OCI-LY7 (cell line): ENCODE measurements at regions not wholly inside any gene's neighbourhood (a gene's known extent, or its start where the extent isn't known, plus 50 kb on each side); places are given as distances from the start of the nearest gene placed in this dataset.

Source experiments
- BruUV-seq: library from RNA; stranded (reverse); fragments of 400-500 nt; replicated peaks from 2 replicates; lab custom pipeline; 2021; lab: Mats Ljungman, UMichigan
- CTCF ChIA-PET: fragments of 300-600 bp; sonication (Branson Sonifier 250); formaldehyde crosslinking; loops from one replicate; lab custom pipeline; 2022; ENCODE audit warnings: antibody characterized with exemption; ENCODE audit not compliant: unreplicated experiment; lab: Charles Lee
- POLR2A ChIA-PET: fragments of 300-600 bp; sonication (Branson Sonifier 250); formaldehyde crosslinking; loops from one replicate; lab custom pipeline; 2022; ENCODE audit warnings: antibody characterized with exemption; lab: Charles Lee
- DNase-seq: peaks from one replicate; pipeline ENCODE4 v3.0.0-alpha.2; 2015; ENCODE audit warnings: low spot score
- H2AFZ ChIP-seq: fragments of 200-600 bp; sonication (generic), shearing (Covaris generic); 2 replicates; pipeline ENCODE4 v1.6.1; 2014; ENCODE audit warnings: mild to moderate bottlenecking, antibody characterized with exemption, low read length, moderate library complexity
- H3K27ac ChIP-seq: fragments of 200-600 bp; sonication (generic); 2 replicates; pipeline ENCODE4 v1.5.1; 2014; ENCODE audit warnings: mixed run types, low read depth, mild to moderate bottlenecking, moderate library complexity, low read length, inconsistent platforms; ENCODE audit not compliant: poor library complexity, severe bottlenecking
- H3K36me3 ChIP-seq: fragments of 200-600 bp; sonication (generic); 2 replicates; pipeline ENCODE4 v1.6.1; 2014; ENCODE audit warnings: mild to moderate bottlenecking, antibody characterized with exemption, low read length, moderate library complexity, mixed read lengths; ENCODE audit not compliant: insufficient read depth
- H3K4me1 ChIP-seq: fragments of 200-600 bp; sonication (generic); 2 replicates; pipeline ENCODE4 v1.5.1; 2014; ENCODE audit warnings: mild to moderate bottlenecking, low read length; ENCODE audit not compliant: insufficient read depth, poor library complexity, severe bottlenecking
- H3K4me2 ChIP-seq: fragments of 200-600 bp; sonication (generic); 2 replicates; pipeline ENCODE4 v1.6.1; 2014; ENCODE audit warnings: mild to moderate bottlenecking, low read length
- H3K4me3 ChIP-seq: fragments of 200-600 bp; sonication (generic); 2 replicates; pipeline ENCODE4 v1.5.1; 2014; ENCODE audit warnings: mild to moderate bottlenecking, low read depth, low read length; ENCODE audit not compliant: poor library complexity, severe bottlenecking
- H3K79me2 ChIP-seq: fragments of 200-600 bp; sonication (generic); 2 replicates; pipeline ENCODE4 v1.6.1; 2016; ENCODE audit warnings: low read depth, mild to moderate bottlenecking, low read length, moderate library complexity, mixed read lengths; ENCODE audit not compliant: insufficient read depth
- H3K9me2 ChIP-seq: fragments of 200-600 bp; sonication (generic); 2 replicates; pipeline ENCODE4 v1.6.1; 2016; ENCODE audit warnings: mild to moderate bottlenecking, low read length, mixed read lengths; ENCODE audit not compliant: insufficient read depth
- H3K9me3 ChIP-seq: fragments of 200-600 bp; sonication (generic); 2 replicates; pipeline ENCODE4 v1.6.1; 2014; ENCODE audit warnings: mild to moderate bottlenecking, mixed run types, low read length, mixed read lengths
- H4K20me1 ChIP-seq: fragments of 200-600 bp; sonication (generic); 2 replicates; pipeline ENCODE4 v1.6.1; 2014; ENCODE audit warnings: mild to moderate bottlenecking, antibody characterized with exemption, low read length, moderate library complexity, mixed read lengths; ENCODE audit not compliant: insufficient read depth
- CTCF ChIP-seq: fragments of 200-600 bp; sonication (generic); conservative IDR thresholded peaks from 2 replicates; pipeline ENCODE4 v1.5.1; 2014; ENCODE audit warnings: mild to moderate bottlenecking, antibody characterized with exemption, low read length, moderate library complexity, mixed read lengths
- EZH2phosphoT487 ChIP-seq: fragments of 200-600 bp; sonication (generic); IDR thresholded peaks from 2 replicates; pipeline ENCODE4 v1.6.1; 2018; ENCODE audit warnings: low read depth, borderline replicate concordance, mild to moderate bottlenecking, mixed run types, antibody characterized with exemption, low read length, moderate library complexity, mixed read lengths
- intact Hi-C: fragments of 100-400 bp; cut with micrococcal nuclease; formaldehyde crosslinking; loops from one replicate; pipeline ENCODE4 v1.10.0; 2022; ENCODE audit not compliant: unreplicated experiment

- peaks cover 5% of the 10 kb centered on the region for H3K4me1 ChIP-seq
- no peak overlapping the region for H3K4me2 ChIP-seq
- no peak overlapping the region for H3K4me3 ChIP-seq
- no peaks in the 10 kb centered on the region; the same call in 1 of the 2 replicates for H3K36me3 ChIP-seq
- BruUV-seq = no TSS peak
- CTCF ChIA-PET = no interaction called here
- no peak for DNase-seq
- peaks cover 20% of the 10 kb centered on the region; the same call in 1 of the 2 replicates for H3K9me3 ChIP-seq
- no peak overlapping the region for H3K27ac ChIP-seq
- no peaks in the 10 kb centered on the region for H3K79me2 ChIP-seq
- POLR2A ChIA-PET = no interaction called here
- H2AFZ ChIP-seq = no peak overlapping the region
- H4K20me1 ChIP-seq = no peaks in the 10 kb centered on the region
- intact Hi-C loops = no loop called here
- TF ChIP-seq EZH2phosphoT487 = no peak
- no peak for TF ChIP-seq CTCF
- H3K9me2 ChIP-seq = no peaks in the 10 kb centered on the region
Observed at GRCh38 chr1:172810480-172811175, 151.7 kb downstream of the FASLG start.

- DNase-seq = no peak
- no peak overlapping the region for H3K27ac ChIP-seq
- H3K4me3 ChIP-seq = no peak overlapping the region
- H3K4me2 ChIP-seq = no peak overlapping the region
- ChIA-PET POLR2A (interaction anchor here (0.6 kb wide), 1 partner anchor 1214 kb away, joined by 5 read pairs; no protein-coding TSS in a partner anchor), CTCF (no interaction called here)
- H3K36me3 ChIP-seq = peaks cover 2% of the 10 kb centered on the region; the same call in 1 of the 2 replicates
- H2AFZ ChIP-seq = no peak overlapping the region
- BruUV-seq = no TSS peak
- no peak for TF ChIP-seq EZH2phosphoT487
- TF ChIP-seq CTCF = no peak
- no peaks in the 10 kb centered on the region for H3K9me2 ChIP-seq
- no peaks in the 10 kb centered on the region for H3K79me2 ChIP-seq
- intact Hi-C loops = no loop called here
- peaks cover 20% of the 10 kb centered on the region; the same call in 1 of the 2 replicates for H3K9me3 ChIP-seq
- H4K20me1 ChIP-seq = no peaks in the 10 kb centered on the region
- peaks cover 5% of the 10 kb centered on the region for H3K4me1 ChIP-seq
Observed at GRCh38 chr1:172811694-172812093, 152.8 kb downstream of the FASLG start.

GRCh38 chr1:172812118-172812517 is 153.2 kb downstream of the FASLG start:
- POLR2A ChIA-PET = no interaction called here
- CTCF ChIA-PET = interaction anchor here (0.6 kb wide), 1 partner anchor 608 kb away, joined by 3 read pairs; no protein-coding TSS in a partner anchor
- DNase-seq = no peak
- Histone ChIP-seq H3K79me2 (no peaks in the 10 kb centered on the region), H4K20me1 (no peaks in the 10 kb centered on the region), H3K4me3 (no peak overlapping the region), H3K36me3 (peaks cover 3% of the 10 kb centered on the region; the same call in 1 of the 2 replicates), H3K4me2 (no peak overlapping the region), H3K9me2 (no peaks in the 10 kb centered on the region), H3K9me3 (peaks cover 20% of the 10 kb centered on the region; the same call in 1 of the 2 replicates), H2AFZ (no peak overlapping the region), H3K27ac (no peak overlapping the region), H3K4me1 (peaks cover 8% of the 10 kb centered on the region)
- intact Hi-C loops = no loop called here
- BruUV-seq = no TSS peak
- TF ChIP-seq CTCF (no peak), EZH2phosphoT487 (no peak)
